NCI-H82 (cell line): ENCODE measurements at regions not wholly inside any gene's neighbourhood (a gene's known extent, or its start where the extent isn't known, plus 50 kb on each side); places are given as distances from the start of the nearest gene placed in this dataset.

ENCODE experiments used
- DNase-seq: peaks from one replicate; lab custom pipeline; 2025; lab: John Stamatoyannopoulos, UW

DNA sequence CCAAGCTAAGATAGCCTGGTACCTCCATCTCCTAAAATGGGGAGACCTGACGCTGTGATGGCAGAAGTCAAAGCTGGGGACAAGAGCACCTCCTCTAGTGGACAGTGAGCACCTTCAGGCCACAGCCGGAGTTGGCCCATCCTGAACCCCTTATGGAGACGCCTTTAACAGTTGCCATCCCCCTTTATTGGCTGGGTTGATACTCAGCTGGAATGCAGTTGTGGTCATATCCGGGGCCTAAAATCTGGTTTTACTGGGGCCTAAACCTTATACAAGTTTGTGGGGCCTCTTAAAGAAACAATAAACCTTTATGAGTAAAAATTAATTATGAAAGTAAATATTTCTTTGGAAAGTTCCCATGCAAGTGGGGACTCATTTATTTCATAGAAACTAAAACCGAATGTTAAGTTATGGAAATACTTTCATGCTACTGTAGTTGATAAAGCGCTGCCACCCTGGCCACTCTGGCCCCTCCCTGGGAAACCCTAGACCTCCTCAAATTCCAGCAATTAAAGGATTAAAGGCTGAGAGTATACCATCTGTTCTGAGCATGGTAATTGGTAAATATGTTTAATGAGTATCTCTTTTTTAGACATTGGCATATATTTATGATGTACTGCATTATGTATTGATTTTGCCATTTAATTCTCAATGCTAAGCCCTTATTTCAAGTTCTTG, 95.1 kb upstream of the SASH1 start:
- DNase-seq = peak; percentile 94

DNA sequence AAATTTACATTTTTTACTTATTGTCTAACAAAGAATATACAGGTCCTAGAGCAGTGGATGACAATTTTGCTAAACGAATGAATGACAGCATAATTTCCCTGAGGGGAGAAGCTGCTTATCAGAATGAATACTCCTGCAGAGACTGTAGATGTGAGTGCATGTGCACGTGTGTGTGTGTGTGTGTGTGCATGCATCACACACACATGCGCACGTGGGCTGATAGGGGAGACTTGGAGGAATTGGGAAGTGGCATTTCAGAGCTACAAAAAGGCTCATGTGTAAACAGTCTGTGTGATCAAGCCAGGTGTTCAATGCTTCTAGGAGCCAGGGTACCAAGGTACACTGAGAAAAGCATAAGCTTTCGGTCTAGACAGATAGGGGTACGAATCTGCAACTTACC, 93.5 kb upstream of the SASH1 start:
- DNase-seq = peak; percentile 34

DNA sequence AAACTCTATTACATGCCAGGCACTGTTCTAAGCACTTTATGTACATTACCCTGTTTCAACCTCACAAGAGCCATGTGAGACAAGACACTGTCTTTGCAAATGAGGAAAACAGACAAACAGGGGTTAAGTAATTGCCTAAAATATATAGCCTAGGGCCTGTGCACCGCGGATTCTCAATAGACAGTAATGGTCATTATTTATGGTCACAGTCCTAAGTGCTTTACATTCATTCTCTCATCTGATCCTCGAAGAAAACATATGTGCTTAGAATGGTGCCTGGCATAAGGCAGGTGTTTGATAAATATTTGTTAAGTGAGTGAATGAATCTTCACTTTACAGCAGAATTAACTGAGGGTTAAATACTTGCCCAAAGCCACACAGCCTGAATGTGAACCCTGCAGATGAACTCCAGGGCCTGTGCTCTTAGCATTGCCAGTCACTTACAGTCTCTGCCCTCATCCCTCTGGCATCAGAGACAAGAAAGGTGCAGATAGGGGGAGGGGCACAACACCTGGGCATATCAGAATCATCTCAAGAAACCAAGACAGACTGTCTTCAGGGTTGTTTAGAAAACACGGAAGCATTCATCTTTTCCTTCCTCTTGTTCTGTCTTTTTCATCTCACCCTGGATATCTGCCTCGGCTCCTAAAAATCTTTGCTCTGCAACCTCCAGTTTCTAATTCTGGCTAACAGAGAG, 92.8 kb upstream of the SASH1 start:
- peak; percentile 62 for DNase-seq

DNA sequence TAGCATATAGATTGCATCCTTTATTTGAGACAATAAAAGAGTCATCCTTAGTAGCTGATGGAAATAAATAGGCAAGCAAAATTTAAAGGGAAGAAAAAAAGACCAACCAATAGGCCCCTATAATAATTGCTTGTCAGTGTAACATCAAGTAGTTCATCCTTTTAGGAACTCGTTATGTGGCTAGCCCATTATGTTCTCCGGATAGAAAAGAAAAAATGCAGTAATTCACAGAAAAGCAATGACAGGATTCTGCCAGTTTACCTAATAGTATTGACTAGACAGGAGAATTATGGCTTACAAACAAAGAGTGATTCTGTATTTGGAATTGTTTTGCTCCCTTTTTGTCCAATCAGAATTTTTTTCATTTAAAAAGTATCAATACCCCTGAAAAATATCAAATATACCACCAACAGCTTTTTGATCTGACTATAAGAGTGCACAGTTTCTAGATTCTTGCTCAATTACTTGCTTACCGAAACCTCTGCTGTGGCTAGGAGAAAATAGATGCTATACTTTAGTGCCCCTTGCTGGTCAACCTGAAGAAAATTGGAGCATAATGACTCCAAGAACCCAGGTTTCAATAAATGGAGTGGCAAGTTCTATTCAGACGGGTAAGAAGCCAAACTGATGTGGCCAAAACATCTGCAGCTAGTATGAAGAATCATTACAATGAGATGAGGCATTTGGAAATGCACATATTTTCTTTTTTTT, 91.5 kb upstream of the SASH1 start:
- DNase-seq = peak; percentile 63

- no peak for DNase-seq
These were observed 90.7 kb upstream of the SASH1 start for GRCh38 chr6:148251891-148252290.

DNA sequence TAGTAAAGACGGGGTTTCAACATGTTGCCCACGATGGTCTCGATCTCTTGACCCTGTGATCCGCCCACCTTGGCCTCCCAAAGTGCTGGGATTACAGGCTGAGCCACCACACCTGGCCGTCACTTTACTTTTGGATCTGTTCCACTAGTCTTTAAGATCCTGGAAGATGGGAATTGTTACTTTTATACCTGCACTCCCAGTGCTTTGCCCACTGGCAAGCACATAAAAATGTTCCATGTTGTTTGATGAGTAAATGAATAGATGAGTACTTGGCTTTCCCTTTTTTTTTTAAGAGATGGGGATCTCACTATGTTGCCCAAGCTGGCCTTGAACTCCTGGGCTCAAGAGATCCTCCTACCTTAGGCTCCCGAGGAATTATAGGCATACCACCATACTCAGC, 84.8 kb upstream of the SASH1 start:
- DNase-seq = no peak

- no peak for DNase-seq
These were observed 83.8 kb upstream of the SASH1 start for GRCh38 chr6:148258868-148259267.

DNA sequence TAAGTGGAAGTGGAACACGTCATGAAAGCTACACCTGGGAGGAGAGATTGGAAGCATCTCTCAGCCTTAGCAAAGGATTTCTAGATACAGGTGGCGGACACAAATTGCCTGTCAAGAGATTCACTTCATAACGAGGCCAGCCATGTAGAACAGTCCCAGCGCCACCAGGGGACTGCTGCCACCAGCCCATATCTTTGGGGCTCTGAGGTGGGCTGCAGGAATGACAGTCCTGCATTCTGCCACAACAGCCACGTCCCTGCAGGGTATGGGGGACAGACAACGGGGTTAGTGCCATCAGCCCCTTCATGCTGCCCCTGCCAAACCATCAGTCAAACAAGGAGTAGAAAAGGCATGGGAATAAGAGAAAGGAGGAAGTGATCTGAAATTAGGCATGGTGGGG, 81.2 kb upstream of the SASH1 start:
- DNase-seq = no peak

DNA sequence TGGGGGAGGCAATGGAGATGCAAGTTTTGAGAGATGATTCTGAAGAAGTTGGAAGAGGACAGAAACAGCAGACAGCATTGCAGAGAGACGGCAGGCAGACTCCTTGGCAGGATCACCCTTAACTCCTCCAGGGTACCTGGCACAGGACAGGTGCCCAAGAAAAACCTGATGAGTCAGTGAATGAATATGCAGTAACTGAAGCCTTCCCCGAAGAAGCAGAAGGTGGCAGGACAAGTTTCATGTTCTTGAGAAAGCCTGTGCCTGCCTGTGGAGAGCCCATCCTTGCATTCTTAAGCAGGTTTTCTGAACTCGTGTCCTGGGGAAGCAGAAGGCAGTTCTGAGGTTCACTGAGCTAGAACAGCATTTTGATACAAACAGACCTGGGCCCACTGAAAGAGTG, 79.6 kb upstream of the SASH1 start:
- DNase-seq = no peak

DNA sequence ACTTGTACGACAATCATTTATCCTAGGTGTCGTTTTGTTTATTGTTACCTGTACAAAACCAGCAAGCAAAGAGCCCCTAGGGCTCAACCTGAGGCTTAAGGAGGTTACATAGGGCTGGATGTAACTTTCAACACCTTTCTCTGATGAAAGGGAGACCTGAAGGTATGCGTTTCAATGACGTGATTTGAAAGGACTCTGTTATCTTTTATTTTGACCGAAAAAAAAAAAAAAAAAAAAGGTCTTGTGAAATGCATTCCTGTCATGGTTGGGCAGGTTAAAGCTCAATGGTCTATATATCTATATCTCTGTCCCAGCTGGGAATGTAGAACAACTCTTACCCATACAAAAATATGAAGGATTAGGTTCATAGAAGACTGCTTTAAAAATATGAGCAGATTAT, 78.7 kb upstream of the SASH1 start:
- DNase-seq = no peak

DNA sequence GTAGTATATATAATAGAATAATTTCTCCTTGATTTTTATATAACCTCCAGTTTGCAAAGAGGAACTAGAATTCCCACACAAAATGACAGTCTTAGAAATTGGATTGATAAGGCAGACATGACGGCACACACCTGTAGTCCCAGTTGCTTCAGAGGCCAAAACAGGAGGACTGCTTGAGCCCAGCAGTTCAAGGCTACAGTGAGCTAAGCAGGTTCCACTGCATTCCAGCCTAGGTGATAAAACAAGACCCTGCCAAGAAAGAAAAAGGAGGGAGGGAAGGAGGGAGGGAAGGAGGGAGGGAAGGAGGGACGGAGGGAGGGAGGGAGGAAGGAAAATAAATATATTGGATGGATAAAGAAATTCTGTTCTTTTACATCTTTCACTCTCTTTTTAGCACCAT, 77.6 kb upstream of the SASH1 start:
- DNase-seq = no peak

DNA sequence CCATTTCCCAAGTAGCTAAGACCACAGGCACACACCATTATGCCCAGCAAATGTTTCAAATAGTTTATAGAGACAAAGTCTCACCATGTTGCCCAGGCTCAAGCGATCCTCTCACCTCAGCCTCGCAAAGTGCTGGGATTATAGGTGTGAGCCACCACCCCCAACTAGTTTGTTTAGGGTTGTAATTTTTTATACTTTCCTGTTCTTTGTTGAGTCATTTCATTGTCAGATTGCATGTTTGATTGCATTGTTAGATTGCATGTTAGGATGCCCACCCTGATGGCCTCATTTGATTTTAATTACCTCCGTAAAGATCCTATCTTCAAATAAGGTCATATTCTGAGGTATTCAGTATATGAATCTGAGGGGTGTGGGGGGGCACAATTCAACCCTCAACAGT, 73.3 kb upstream of the SASH1 start:
- DNase-seq = no peak

GRCh38 chr6:148271711-148272439, 70.8 kb upstream of the SASH1 start:
- peak; percentile 12 for DNase-seq

GRCh38 chr6:148272597-148272996, 70.0 kb upstream of the SASH1 start:
- no peak for DNase-seq

GRCh38 chr6:148273962-148274752, 68.5 kb upstream of the SASH1 start:
- DNase-seq = no peak

GRCh38 chr6:148274809-148275208, 67.8 kb upstream of the SASH1 start:
- no peak for DNase-seq

DNA sequence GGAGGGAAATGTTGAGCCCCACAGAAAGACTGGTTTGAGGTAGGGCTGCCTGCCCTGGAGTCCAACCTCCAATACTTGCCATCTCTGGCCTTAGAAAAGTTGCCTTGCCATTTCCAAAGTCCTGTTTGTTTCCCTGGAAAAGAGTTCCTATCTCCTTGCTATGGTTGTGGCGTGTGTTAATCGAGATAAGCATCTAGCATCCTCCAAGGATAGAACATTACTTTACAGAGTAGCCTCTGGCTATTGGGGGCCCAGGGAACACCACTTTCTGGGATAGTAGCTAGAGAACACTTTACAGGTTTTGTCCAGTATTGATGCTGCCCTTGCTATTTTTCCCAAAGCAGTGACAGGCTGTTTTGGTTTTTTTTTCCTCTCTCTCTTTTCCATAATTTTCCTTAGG, 57.4 kb upstream of the SASH1 start:
- no peak for DNase-seq

- no peak for DNase-seq
These were observed 56.1 kb upstream of the SASH1 start for GRCh38 chr6:148286563-148286962.

DNA sequence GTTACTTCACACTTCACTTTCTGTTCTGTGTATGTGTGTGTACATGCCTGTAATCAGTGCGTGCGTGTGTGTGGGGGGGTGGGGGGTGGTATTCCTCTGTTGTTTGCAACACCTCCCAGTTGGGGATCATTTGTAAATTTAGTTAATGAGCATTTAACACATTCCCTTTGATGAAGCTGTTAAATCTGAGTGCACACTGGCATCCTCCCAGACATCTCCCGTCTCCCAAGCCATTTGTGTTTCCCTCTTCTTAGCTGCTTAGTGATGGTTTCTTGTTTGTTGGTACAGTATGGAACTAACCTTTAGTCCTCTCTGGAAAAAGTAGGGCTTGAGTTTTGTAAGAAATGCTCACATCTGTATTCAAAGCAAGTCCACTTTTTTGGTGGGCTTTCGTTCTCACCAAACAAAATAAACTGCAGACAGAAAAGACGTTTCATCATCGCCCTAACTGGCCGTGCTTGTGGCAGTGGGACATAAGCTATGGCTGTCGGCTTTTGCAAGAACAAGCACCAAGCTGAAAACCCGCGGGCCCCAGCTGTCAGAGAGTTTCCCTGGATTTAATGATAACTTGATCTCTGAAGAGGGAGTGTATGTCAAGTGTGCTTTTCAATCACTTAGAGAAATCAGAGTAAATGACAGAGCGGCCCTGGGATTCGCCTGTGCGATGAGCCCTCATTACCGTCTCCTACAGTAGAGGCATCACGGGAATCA, 54.9 kb upstream of the SASH1 start:
- peak; percentile 10 for DNase-seq

DNA sequence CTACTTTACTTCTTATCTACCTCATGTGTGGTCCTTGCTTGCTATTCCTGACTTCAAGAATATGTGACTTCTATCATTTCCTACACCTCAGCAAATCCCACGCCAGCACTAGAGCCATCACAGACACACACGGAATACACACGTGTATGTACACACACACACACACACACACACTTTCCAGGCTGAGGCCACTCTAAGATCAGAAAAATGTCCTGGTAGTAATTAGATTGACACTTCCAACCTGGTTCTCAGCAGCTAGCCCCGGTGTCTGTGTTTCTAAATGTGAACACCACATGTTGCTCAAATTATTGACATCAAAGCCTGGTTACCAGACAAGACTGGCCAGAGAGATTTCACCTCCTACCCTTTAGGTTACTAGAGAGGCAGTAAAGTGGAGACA, 54.1 kb upstream of the SASH1 start:
- DNase-seq = no peak

GRCh38 chr6:148289153-148289552, 53.5 kb upstream of the SASH1 start:
- no peak for DNase-seq
